Right forelimb (tissue), 1 donor: ENCODE measurements at regions not wholly inside any gene's neighbourhood (a gene's known extent, or its start where the extent isn't known, plus 50 kb on each side); places are given as distances from the start of the nearest gene placed in this dataset.
"Not testable (repeated sequence)": the region's sequence is repeated elsewhere in the genome, so short reads cannot be mapped to it uniquely, and the experiment has no call there.

Source experiments
- DNase-seq: peaks from one replicate; pipeline ENCODE4 v3.0.0-alpha.2; 2018

- no peak for DNase-seq
Measured at GRCh38 chr4:157768419-157768818, 404.4 kb downstream of the GASK1B start.

GRCh38 chr4:157763490-157763889 is 409.3 kb downstream of the GASK1B start:
- DNase-seq: no peak

GRCh38 chr4:157754410-157754809 is 418.4 kb downstream of the GASK1B start:
- no peak for DNase-seq

- DNase-seq: no peak
Measured at GRCh38 chr4:157751631-157752030, 421.2 kb downstream of the GASK1B start.

GRCh38 chr4:157741642-157742041 is 431.2 kb downstream of the GASK1B start:
- no peak for DNase-seq

- no peak for DNase-seq
Measured at GRCh38 chr4:157739242-157739641, 433.6 kb downstream of the GASK1B start.

- no peak for DNase-seq
Measured at GRCh38 chr4:157728215-157728614, 444.6 kb downstream of the GASK1B start.

- DNase-seq: no peak
Measured at GRCh38 chr4:157727163-157727562, 445.7 kb downstream of the GASK1B start.

GRCh38 chr4:157722146-157722545 is 450.7 kb downstream of the GASK1B start:
- DNase-seq: no peak

- no peak for DNase-seq
Measured at GRCh38 chr4:157713342-157713741, 459.5 kb downstream of the GASK1B start.

- DNase-seq: no peak
Measured at GRCh38 chr4:157706155-157706554, 466.7 kb downstream of the GASK1B start.

- DNase-seq: no peak
Measured at GRCh38 chr4:157702831-157703230, 470.0 kb downstream of the GASK1B start.

- DNase-seq: no peak
Measured at GRCh38 chr4:157701695-157701994, 471.2 kb downstream of the GASK1B start.

- no peak for DNase-seq
Measured at GRCh38 chr4:157700898-157701694, 471.7 kb downstream of the GASK1B start.

- DNase-seq: no peak
Measured at GRCh38 chr4:157689476-157689875, 468.9 kb downstream of the GRIA2 start.

- no peak for DNase-seq
Measured at GRCh38 chr4:157687971-157688370, 467.4 kb downstream of the GRIA2 start.

- not testable (repeated sequence) for DNase-seq
Measured at GRCh38 chr4:157679326-157679725, 458.8 kb downstream of the GRIA2 start.

GRCh38 chr4:157678478-157678877 is 457.9 kb downstream of the GRIA2 start:
- no peak for DNase-seq

GRCh38 chr4:157674699-157675098 is 454.2 kb downstream of the GRIA2 start:
- DNase-seq: peak; percentile 44

GRCh38 chr4:157667836-157668235 is 447.3 kb downstream of the GRIA2 start:
- DNase-seq: no peak

GRCh38 chr4:157664726-157665125 is 444.2 kb downstream of the GRIA2 start:
- DNase-seq: no peak

- DNase-seq: no peak
Measured at GRCh38 chr4:157655096-157655809, 434.7 kb downstream of the GRIA2 start.

- DNase-seq: no peak
Measured at GRCh38 chr4:157643257-157643656, 422.7 kb downstream of the GRIA2 start.

GRCh38 chr4:157634057-157634456 is 413.5 kb downstream of the GRIA2 start:
- DNase-seq: no peak
